H9 (cell line): ENCODE measurements at regions not wholly inside any gene's neighbourhood (a gene's known extent, or its start where the extent isn't known, plus 50 kb on each side); places are given as distances from the start of the nearest gene placed in this dataset.

Source experiments
- DNase-seq: peaks from one replicate; pipeline ENCODE4 v3.0.0-alpha.2; 2017
- H2AFZ ChIP-seq: one replicate; pipeline ENCODE4 v1.6.1; 2013; ENCODE audit warnings: mild to moderate bottlenecking, low read length, control low read depth, moderate library complexity
- H2AK5ac ChIP-seq: 2 replicates; pipeline ENCODE4 v1.6.1; 2013; ENCODE audit warnings: low read length, control low read depth, mixed read lengths; ENCODE audit not compliant: insufficient read length
- H2BK120ac ChIP-seq: one replicate; pipeline ENCODE4 v1.6.1; 2013; ENCODE audit warnings: low read depth, mild to moderate bottlenecking, low read length, control low read depth, inconsistent platforms; ENCODE audit not compliant: poor library complexity, severe bottlenecking
- H2BK12ac ChIP-seq: 2 replicates; pipeline ENCODE4 v1.6.1; 2013; ENCODE audit warnings: low read length, control low read depth, mixed read lengths, low read depth; ENCODE audit not compliant: insufficient read length
- H2BK15ac ChIP-seq: 2 replicates; pipeline ENCODE4 v1.6.1; 2013; ENCODE audit warnings: low read depth, low read length, control low read depth
- H2BK20ac ChIP-seq: one replicate; pipeline ENCODE4 v1.6.1; 2013; ENCODE audit warnings: low read depth, mild to moderate bottlenecking, low read length, control low read depth, inconsistent platforms; ENCODE audit not compliant: poor library complexity, severe bottlenecking
- H2BK5ac ChIP-seq: 2 replicates; pipeline ENCODE4 v1.6.1; 2013; ENCODE audit warnings: low read length, control low read depth, mixed read lengths; ENCODE audit not compliant: insufficient read length
- H3K14ac ChIP-seq: 2 replicates; pipeline ENCODE4 v1.6.1; 2013; ENCODE audit warnings: low read length, control low read depth; ENCODE audit not compliant: insufficient read depth
- H3K18ac ChIP-seq: 2 replicates; pipeline ENCODE4 v1.6.1; 2013; ENCODE audit warnings: low read depth, mild to moderate bottlenecking, mixed read lengths, low read length, control low read depth; ENCODE audit not compliant: insufficient read length
- H3K23ac ChIP-seq: 2 replicates; pipeline ENCODE4 v1.6.1; 2013; ENCODE audit warnings: low read length, control low read depth, mixed read lengths, low read depth; ENCODE audit not compliant: insufficient read length
- H3K23me2 ChIP-seq: 2 replicates; pipeline ENCODE4 v1.6.1; 2013; ENCODE audit warnings: low read depth, mild to moderate bottlenecking, mixed read lengths, low read length, control low read depth; ENCODE audit not compliant: insufficient read length, poor library complexity, severe bottlenecking
- H3K27ac ChIP-seq: 2 replicates; pipeline ENCODE4 v1.5.1; 2013; ENCODE audit warnings: low read length, control low read depth, mixed read lengths, low read depth; ENCODE audit not compliant: insufficient read length
- H3K27me3 ChIP-seq: 2 replicates; pipeline ENCODE4 v1.6.1; 2013; ENCODE audit warnings: low read length, control low read depth, inconsistent platforms; ENCODE audit not compliant: insufficient read depth
- H3K4ac ChIP-seq: 2 replicates; pipeline ENCODE4 v1.6.1; 2013; ENCODE audit warnings: low read depth, mild to moderate bottlenecking, control low read depth, inconsistent platforms, low read length, moderate library complexity
- H3K4me1 ChIP-seq: 2 replicates; pipeline ENCODE4 v1.6.1; 2013; ENCODE audit warnings: low read length, control low read depth, inconsistent platforms; ENCODE audit not compliant: insufficient read depth
- H3K4me2 ChIP-seq: 2 replicates; pipeline ENCODE4 v1.6.1; 2013; ENCODE audit warnings: low read length, control low read depth, mixed read lengths; ENCODE audit not compliant: insufficient read length, insufficient read depth
- H3K56ac ChIP-seq: 2 replicates; pipeline ENCODE4 v1.6.1; 2013; ENCODE audit warnings: low read depth, mild to moderate bottlenecking, mixed read lengths, low read length, control low read depth; ENCODE audit not compliant: insufficient read length
- H3K79me1 ChIP-seq: 2 replicates; pipeline ENCODE4 v1.6.1; 2013; ENCODE audit warnings: low read depth, mild to moderate bottlenecking, moderate library complexity, low read length, control low read depth, inconsistent platforms; ENCODE audit not compliant: insufficient read depth, poor library complexity, severe bottlenecking
- H3K79me2 ChIP-seq: 2 replicates; pipeline ENCODE4 v1.6.1; 2013; ENCODE audit warnings: low read length, control low read depth, inconsistent platforms; ENCODE audit not compliant: insufficient read depth
- H3K9ac ChIP-seq: 2 replicates; pipeline ENCODE4 v1.6.1; 2013; ENCODE audit warnings: low read length, control low read depth, mixed read lengths; ENCODE audit not compliant: insufficient read length; ENCODE audit errors: extremely low read depth
- H3K9me3 ChIP-seq: one replicate; pipeline ENCODE4 v1.6.1; 2013; ENCODE audit warnings: low read depth, low read length, inconsistent platforms; ENCODE audit not compliant: control insufficient read depth
- H3T11ph ChIP-seq: one replicate; pipeline ENCODE4 v1.6.1; 2013; ENCODE audit warnings: mild to moderate bottlenecking, low read length, control low read depth, inconsistent platforms
- H4K20me1 ChIP-seq: one replicate; pipeline ENCODE4 v1.6.1; 2013; ENCODE audit not compliant: control insufficient read depth, insufficient read length, insufficient read depth
- H4K5ac ChIP-seq: 2 replicates; pipeline ENCODE4 v1.6.1; 2013; ENCODE audit warnings: low read depth, mild to moderate bottlenecking, mixed read lengths, low read length, control low read depth; ENCODE audit not compliant: insufficient read length
- H4K8ac ChIP-seq: replicated peaks from 2 replicates; pipeline ENCODE4 v1.6.1; 2013; ENCODE audit warnings: low read length, control low read depth, mixed read lengths, low read depth; ENCODE audit not compliant: insufficient read length
- H4K91ac ChIP-seq: 2 replicates; pipeline ENCODE4 v1.6.1; 2013; ENCODE audit warnings: low read depth, mild to moderate bottlenecking, moderate library complexity, mixed read lengths, low read length, control low read depth; ENCODE audit not compliant: insufficient read length
- H3K27ac Mint-ChIP-seq, 3 experiments: 2 replicates in 2 of 3; 3 replicates in 1 of 3; pipeline ENCODE4 v1.8.0; 2020 to 2021; ENCODE audit warnings: mixed read lengths in 3 of 3, mild to moderate bottlenecking in 1 of 3, moderate library complexity in 1 of 3
- H3K27me3 Mint-ChIP-seq: 2 replicates; pipeline ENCODE4 v1.8.0; 2021; ENCODE audit warnings: low read depth, mild to moderate bottlenecking, moderate library complexity, mixed read lengths
- H3K36me3 Mint-ChIP-seq, 3 experiments: 2 replicates in 2 of 3; 3 replicates in 1 of 3; pipeline ENCODE4 v1.8.0; 2020 to 2021; ENCODE audit warnings: low read depth in 3 of 3, mixed read lengths in 3 of 3; ENCODE audit not compliant: insufficient read depth in 1 of 3
- H3K4me1 Mint-ChIP-seq, 2 experiments: 2 replicates each; pipeline ENCODE4 v1.8.0; 2020; ENCODE audit warnings: mixed read lengths in 2 of 2
- H3K4me3 Mint-ChIP-seq, 2 experiments: 2 replicates in 1 of 2; 3 replicates in 1 of 2; pipeline ENCODE4 v1.8.0; 2020 to 2021; ENCODE audit warnings: mild to moderate bottlenecking in 2 of 2, mixed read lengths in 2 of 2, moderate library complexity in 1 of 2
- H3K9me3 Mint-ChIP-seq, 2 experiments: 2 replicates in 1 of 2; 3 replicates in 1 of 2; pipeline ENCODE4 v1.8.0; 2020; ENCODE audit warnings: mild to moderate bottlenecking in 2 of 2, mixed read lengths in 2 of 2, moderate library complexity in 1 of 2
- CTCF ChIP-seq: fragments of 200-600 bp; sonication (generic); conservative IDR thresholded peaks from 3 replicates; pipeline ENCODE4 v1.8.0; 2021; ENCODE audit warnings: antibody characterized with exemption, mild to moderate bottlenecking
- whole genome bisulfite sequencing: extraction: QIAGEN DNeasy Blood & Tissue Kit; methylation state at CpG from one replicate; pipeline ENCODE4 v1.1.7; 2013; ENCODE audit warnings: missing lambda C conversion rate, low lambda C conversion rate, mixed read lengths; ENCODE audit not compliant: insufficient read length; ENCODE audit errors: extremely low coverage; 5-methylcytosine and 5-hydroxymethylcytosine counted together

DNA sequence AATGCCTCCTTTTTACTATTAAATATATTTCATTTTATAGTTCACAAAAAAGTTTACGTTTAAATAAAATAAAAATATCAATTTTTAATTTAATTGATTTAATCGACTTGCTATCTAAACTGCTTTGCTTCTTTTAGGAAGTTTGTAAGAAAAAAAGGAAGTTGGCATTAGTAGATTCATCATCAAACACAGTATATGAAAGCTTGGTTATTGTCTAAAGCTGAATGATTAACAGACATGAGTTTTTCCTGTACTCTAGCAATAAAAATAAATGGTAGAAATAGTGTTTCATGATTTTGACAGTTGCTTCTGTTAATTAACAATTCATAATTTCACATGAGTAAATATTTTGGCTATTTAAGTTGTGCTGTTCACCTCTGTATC, 1285.5 kb upstream of the GJE1 start:
- Histone ChIP-seq H3K9ac (no peak overlapping the region), H3K9me3 (no peaks in the 10 kb centered on the region)

More for the DNA sequence above, 1285.5 kb upstream of the GJE1 start:
- no peak for TF ChIP-seq CTCF
- H4K91ac ChIP-seq: no peak overlapping the region
- no peaks in the 10 kb centered on the region for H3K9me3 Mint-ChIP-seq
- no peak overlapping the region for H3T11ph ChIP-seq
- H2BK15ac ChIP-seq: no peak overlapping the region
- no peaks in the 10 kb centered on the region for H3K23me2 ChIP-seq
- no peaks in the 10 kb centered on the region for H3K79me2 ChIP-seq
- H2BK20ac ChIP-seq: no peak overlapping the region
- no peaks in the 10 kb centered on the region for H3K4me1 ChIP-seq
- no peaks in the 10 kb centered on the region for H3K79me1 ChIP-seq
- no peak overlapping the region for H3K4me3 Mint-ChIP-seq
- no peak overlapping the region for H3K27ac ChIP-seq
- no peak overlapping the region for H3K56ac ChIP-seq
- H3K4me2 ChIP-seq: no peak overlapping the region
- H4K20me1 ChIP-seq: no peaks in the 10 kb centered on the region
- no peak overlapping the region for H3K4ac ChIP-seq
- no peak overlapping the region for H2BK120ac ChIP-seq
- H2AK5ac ChIP-seq: no peak overlapping the region
- no CpG with 5 or more reads among the region's 2 CpGs for WGBS
- H4K5ac ChIP-seq: no peak overlapping the region
- no peaks in the 10 kb centered on the region for H3K27me3 ChIP-seq
- H3K36me3 Mint-ChIP-seq: no peaks in the 10 kb centered on the region
- H2AFZ ChIP-seq: no peak overlapping the region
- H3K23ac ChIP-seq: no peak overlapping the region
- no peaks in the 10 kb centered on the region for H3K27me3 Mint-ChIP-seq
- no peak overlapping the region for H2BK5ac ChIP-seq
- H4K8ac ChIP-seq: no peak overlapping the region
- DNase-seq: no peak
- no peak overlapping the region for H3K14ac ChIP-seq
- H3K18ac ChIP-seq: no peak overlapping the region
- H2BK12ac ChIP-seq: no peak overlapping the region
- no peaks in the 10 kb centered on the region for H3K4me1 Mint-ChIP-seq
- H3K27ac Mint-ChIP-seq: no peak overlapping the region
